WTC11 (cell line): ENCODE measurements at regions not wholly inside any gene's neighbourhood (a gene's known extent, or its start where the extent isn't known, plus 50 kb on each side); places are given as distances from the start of the nearest gene placed in this dataset.
A peak's percentile ranks its signal among the peaks of the same experiment; 100 is the strongest.

Experiments
- ATAC-seq: fragments of 200-7000 bp; cut with Tn5 transposase; 2 replicates; pipeline ENCODE4 v1.10.0; 2021; ENCODE audit warnings: mild to moderate bottlenecking, moderate library complexity
- CTCF ChIA-PET: fragments of 300-600 bp; sonication (Branson Sonifier 250); formaldehyde crosslinking; loops from one replicate; lab custom pipeline; 2021; ENCODE audit warnings: antibody characterized with exemption; lab: Charles Lee
- POLR2A ChIA-PET: fragments of 350-600 bp; sonication (Branson Sonifier 250); formaldehyde crosslinking; loops from one replicate; lab custom pipeline; 2021; ENCODE audit warnings: antibody characterized with exemption; lab: Charles Lee
- DNase-seq: peaks from one replicate; pipeline ENCODE4 v3.0.0; 2021; ENCODE audit warnings: low spot score
- H3K27ac Mint-ChIP-seq: 2 replicates; pipeline ENCODE4 v1.8.0; 2021; ENCODE audit warnings: mixed read lengths
- H3K27me3 Mint-ChIP-seq: 2 replicates; pipeline ENCODE4 v1.8.0; 2021; ENCODE audit warnings: low read depth, mild to moderate bottlenecking, moderate library complexity, mixed read lengths
- H3K36me3 Mint-ChIP-seq: 2 replicates; pipeline ENCODE4 v1.8.0; 2021; ENCODE audit warnings: mixed read lengths
- H3K4me1 Mint-ChIP-seq: 2 replicates; pipeline ENCODE4 v1.8.0; 2022; ENCODE audit warnings: mixed read lengths
- H3K4me3 Mint-ChIP-seq: 2 replicates; pipeline ENCODE4 v1.8.0; 2021; ENCODE audit warnings: mild to moderate bottlenecking, moderate library complexity, mixed read lengths
- H3K9me3 Mint-ChIP-seq: 2 replicates; pipeline ENCODE4 v1.8.0; 2021; ENCODE audit warnings: mixed read lengths
- ELF4 ChIP-seq: sonication (generic); formaldehyde crosslinking; IDR thresholded peaks from 2 replicates; pipeline ENCODE4 v1.8.1; 2022; ENCODE audit warnings: low read depth, mild to moderate bottlenecking, moderate library complexity, missing genetic modification reagents
- ESRRA ChIP-seq: sonication (generic); formaldehyde crosslinking; IDR thresholded peaks from 2 replicates; pipeline ENCODE4 v1.8.1; 2022; ENCODE audit warnings: mild to moderate bottlenecking, missing genetic modification reagents, borderline replicate concordance
- HMGA2 ChIP-seq: fragments of 250-450 bp; sonication (Bioruptor Pico); IDR thresholded peaks from 2 replicates; pipeline ENCODE4 v1.4.0; 2021; ENCODE audit warnings: mild to moderate bottlenecking, moderate library complexity
- KAT7 ChIP-seq: sonication (generic); formaldehyde crosslinking; IDR thresholded peaks from 2 replicates; pipeline ENCODE4 v1.8.1; 2023; ENCODE audit warnings: missing genetic modification reagents, mild to moderate bottlenecking, borderline replicate concordance
- RELA ChIP-seq: sonication (generic); formaldehyde crosslinking; IDR thresholded peaks from 2 replicates; pipeline ENCODE4 v1.8.1; 2022; ENCODE audit warnings: missing genetic modification reagents, mild to moderate bottlenecking, borderline replicate concordance
- RORB ChIP-seq: fragments of 250-450 bp; sonication (Bioruptor Pico); IDR thresholded peaks from 2 replicates; pipeline ENCODE4 v1.9.0; 2021; ENCODE audit warnings: mild to moderate bottlenecking
- TCF7 ChIP-seq: sonication (generic); formaldehyde crosslinking; IDR thresholded peaks from 2 replicates; pipeline ENCODE4 v1.8.0; 2022; ENCODE audit warnings: mild to moderate bottlenecking, low read depth, missing genetic modification reagents, moderate library complexity
- TEAD1 ChIP-seq: sonication (generic); formaldehyde crosslinking; IDR thresholded peaks from 2 replicates; pipeline ENCODE4 v1.8.0; 2022; ENCODE audit warnings: mild to moderate bottlenecking, missing genetic modification reagents
- TP53 ChIP-seq: sonication (generic); formaldehyde crosslinking; IDR thresholded peaks from 2 replicates; pipeline ENCODE4 v1.8.1; 2023; ENCODE audit warnings: mild to moderate bottlenecking, missing genetic modification reagents
- TF ChIP-seq, protein P1 (sequence below): sonication (generic); formaldehyde crosslinking; conservative IDR thresholded peaks from 2 replicates; pipeline ENCODE4 v1.8.1; 2022; ENCODE audit warnings: mild to moderate bottlenecking, missing genetic modification reagents
- TF ChIP-seq, protein P2 (sequence below): fragments of 200-600 bp; IDR thresholded peaks from 2 replicates; pipeline ENCODE4 v1.8.0; 2022; ENCODE audit warnings: antibody characterized with exemption
- TF ChIP-seq, protein P3 (sequence below): fragments of 250-450 bp; sonication (Bioruptor Pico); IDR thresholded peaks from 2 replicates; pipeline ENCODE4 v1.9.0; 2021; ENCODE audit warnings: mild to moderate bottlenecking, borderline replicate concordance
- TF ChIP-seq, protein P4 (sequence below): fragments of 250-450 bp; sonication (Bioruptor Pico); IDR thresholded peaks from 2 replicates; pipeline ENCODE4 v1.9.0; 2021; ENCODE audit warnings: mild to moderate bottlenecking

DNA sequence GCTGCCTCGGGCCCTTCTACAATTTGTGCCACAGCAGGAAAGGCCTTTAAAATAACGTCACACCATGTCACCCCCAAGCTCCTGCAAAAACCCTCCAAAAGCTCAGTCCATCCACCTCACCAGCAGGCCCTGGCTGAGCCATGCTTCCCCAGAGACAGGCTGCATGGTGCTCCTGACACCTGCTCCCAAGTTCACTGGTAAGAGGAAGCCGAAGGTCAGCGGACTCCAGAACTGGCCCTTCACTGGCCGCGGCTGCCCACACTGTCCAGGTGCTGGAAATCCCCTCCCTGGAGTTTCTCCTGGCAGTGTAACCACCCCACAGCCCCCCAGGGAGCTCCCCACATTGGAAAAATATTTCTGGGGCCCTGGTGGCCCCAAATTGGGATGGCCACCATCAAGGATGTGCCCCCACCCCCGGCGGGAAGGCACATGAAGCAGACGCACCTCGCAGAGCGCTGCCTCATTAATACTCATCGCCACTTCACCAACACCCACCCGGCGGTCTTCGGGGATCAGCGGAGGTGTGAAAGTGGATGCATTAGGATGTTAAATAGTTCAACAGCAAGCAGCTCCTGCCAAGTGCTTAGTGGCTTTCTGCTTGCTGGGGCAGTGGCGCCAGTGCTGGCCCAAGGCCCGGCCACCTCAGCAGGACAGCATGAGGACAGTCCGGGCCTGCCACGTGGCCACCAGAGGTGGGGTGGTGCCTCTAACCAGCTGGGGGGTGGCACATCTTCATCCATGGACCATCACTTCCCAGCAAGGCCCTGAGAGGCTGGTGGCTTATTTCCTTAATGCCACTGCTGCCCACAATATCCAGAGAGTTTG, 146.1 kb upstream of the IQSEC1 start:
- no peaks in the 10 kb centered on the region for H3K9me3 Mint-ChIP-seq
- CTCF ChIA-PET = interaction anchor here (0.8 kb wide), 1 partner anchor 10 kb away, joined by 3 read pairs; no protein-coding TSS in a partner anchor
- H3K27ac Mint-ChIP-seq = no peak overlapping the region

DNA sequence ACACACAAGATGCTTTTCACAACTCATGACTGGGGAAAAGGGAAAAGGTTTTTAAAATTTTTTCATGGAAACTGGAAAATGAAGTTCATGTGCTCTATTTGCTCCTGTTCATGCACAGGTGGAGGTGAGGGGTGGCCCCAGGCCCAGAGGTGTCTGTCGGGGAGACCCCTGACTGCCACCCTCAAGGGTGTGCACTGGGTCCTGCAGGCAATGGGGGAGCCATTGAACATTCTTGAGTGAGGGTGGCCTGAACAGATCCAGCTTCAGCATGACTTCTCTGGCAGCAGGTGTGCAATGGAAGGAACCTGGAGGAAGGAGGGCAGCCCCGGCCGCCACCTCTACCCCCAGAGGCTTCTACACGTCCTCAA, 145.3 kb upstream of the IQSEC1 start:
- ATAC-seq (no peak), DNase-seq (no peak)
- Mint-ChIP-seq H3K27ac (peak overlapping the region; percentile 15), H3K27me3 (no peaks in the 10 kb centered on the region), H3K4me1 (peaks cover 13% of the 10 kb centered on the region; the same call in 1 of the 2 replicates), H3K9me3 (no peaks in the 10 kb centered on the region)
- POLR2A ChIA-PET = no interaction called here
- TF ChIP-seq, protein P1, sequence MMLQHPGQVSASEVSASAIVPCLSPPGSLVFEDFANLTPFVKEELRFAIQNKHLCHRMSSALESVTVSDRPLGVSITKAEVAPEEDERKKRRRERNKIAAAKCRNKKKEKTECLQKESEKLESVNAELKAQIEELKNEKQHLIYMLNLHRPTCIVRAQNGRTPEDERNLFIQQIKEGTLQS = no peak
- no peak for TF ChIP-seq TP53 (CRISPR knock-in tag)
- no peak for TF ChIP-seq KAT7 (CRISPR knock-in tag)
- no peak for TF ChIP-seq RELA (CRISPR knock-in tag)
- TF ChIP-seq, protein P2, sequence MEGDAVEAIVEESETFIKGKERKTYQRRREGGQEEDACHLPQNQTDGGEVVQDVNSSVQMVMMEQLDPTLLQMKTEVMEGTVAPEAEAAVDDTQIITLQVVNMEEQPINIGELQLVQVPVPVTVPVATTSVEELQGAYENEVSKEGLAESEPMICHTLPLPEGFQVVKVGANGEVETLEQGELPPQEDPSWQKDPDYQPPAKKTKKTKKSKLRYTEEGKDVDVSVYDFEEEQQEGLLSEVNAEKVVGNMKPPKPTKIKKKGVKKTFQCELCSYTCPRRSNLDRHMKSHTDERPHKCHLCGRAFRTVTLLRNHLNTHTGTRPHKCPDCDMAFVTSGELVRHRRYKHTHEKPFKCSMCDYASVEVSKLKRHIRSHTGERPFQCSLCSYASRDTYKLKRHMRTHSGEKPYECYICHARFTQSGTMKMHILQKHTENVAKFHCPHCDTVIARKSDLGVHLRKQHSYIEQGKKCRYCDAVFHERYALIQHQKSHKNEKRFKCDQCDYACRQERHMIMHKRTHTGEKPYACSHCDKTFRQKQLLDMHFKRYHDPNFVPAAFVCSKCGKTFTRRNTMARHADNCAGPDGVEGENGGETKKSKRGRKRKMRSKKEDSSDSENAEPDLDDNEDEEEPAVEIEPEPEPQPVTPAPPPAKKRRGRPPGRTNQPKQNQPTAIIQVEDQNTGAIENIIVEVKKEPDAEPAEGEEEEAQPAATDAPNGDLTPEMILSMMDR = no peak
- no peak for TF ChIP-seq RORB (CRISPR knock-in tag)
- TF ChIP-seq, all 79 proteins: peak for 0
- no peak overlapping the region for H3K4me3 Mint-ChIP-seq
- CTCF ChIA-PET = interaction anchor here (1.0 to 1.4 kb wide), 2 partner anchors 11 to 73 kb away, joined by 3 to 5 read pairs; no protein-coding TSS in a partner anchor
- no peaks in the 10 kb centered on the region for H3K36me3 Mint-ChIP-seq

More for the DNA sequence above, 146.1 kb upstream of the IQSEC1 start:
- Mint-ChIP-seq H3K36me3 (no peaks in the 10 kb centered on the region), H3K27me3 (no peaks in the 10 kb centered on the region), H3K4me1 (peaks cover 13% of the 10 kb centered on the region; the same call in 1 of the 2 replicates), H3K4me3 (no peak overlapping the region)
- POLR2A ChIA-PET = no interaction called here
- ATAC-seq (no peak), DNase-seq (no peak)
- no peak for TF ChIP-seq ELF4
- TF ChIP-seq, protein P3, sequence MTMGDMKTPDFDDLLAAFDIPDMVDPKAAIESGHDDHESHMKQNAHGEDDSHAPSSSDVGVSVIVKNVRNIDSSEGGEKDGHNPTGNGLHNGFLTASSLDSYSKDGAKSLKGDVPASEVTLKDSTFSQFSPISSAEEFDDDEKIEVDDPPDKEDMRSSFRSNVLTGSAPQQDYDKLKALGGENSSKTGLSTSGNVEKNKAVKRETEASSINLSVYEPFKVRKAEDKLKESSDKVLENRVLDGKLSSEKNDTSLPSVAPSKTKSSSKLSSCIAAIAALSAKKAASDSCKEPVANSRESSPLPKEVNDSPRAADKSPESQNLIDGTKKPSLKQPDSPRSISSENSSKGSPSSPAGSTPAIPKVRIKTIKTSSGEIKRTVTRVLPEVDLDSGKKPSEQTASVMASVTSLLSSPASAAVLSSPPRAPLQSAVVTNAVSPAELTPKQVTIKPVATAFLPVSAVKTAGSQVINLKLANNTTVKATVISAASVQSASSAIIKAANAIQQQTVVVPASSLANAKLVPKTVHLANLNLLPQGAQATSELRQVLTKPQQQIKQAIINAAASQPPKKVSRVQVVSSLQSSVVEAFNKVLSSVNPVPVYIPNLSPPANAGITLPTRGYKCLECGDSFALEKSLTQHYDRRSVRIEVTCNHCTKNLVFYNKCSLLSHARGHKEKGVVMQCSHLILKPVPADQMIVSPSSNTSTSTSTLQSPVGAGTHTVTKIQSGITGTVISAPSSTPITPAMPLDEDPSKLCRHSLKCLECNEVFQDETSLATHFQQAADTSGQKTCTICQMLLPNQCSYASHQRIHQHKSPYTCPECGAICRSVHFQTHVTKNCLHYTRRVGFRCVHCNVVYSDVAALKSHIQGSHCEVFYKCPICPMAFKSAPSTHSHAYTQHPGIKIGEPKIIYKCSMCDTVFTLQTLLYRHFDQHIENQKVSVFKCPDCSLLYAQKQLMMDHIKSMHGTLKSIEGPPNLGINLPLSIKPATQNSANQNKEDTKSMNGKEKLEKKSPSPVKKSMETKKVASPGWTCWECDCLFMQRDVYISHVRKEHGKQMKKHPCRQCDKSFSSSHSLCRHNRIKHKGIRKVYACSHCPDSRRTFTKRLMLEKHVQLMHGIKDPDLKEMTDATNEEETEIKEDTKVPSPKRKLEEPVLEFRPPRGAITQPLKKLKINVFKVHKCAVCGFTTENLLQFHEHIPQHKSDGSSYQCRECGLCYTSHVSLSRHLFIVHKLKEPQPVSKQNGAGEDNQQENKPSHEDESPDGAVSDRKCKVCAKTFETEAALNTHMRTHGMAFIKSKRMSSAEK (CRISPR knock-in tag) = no peak

DNA sequence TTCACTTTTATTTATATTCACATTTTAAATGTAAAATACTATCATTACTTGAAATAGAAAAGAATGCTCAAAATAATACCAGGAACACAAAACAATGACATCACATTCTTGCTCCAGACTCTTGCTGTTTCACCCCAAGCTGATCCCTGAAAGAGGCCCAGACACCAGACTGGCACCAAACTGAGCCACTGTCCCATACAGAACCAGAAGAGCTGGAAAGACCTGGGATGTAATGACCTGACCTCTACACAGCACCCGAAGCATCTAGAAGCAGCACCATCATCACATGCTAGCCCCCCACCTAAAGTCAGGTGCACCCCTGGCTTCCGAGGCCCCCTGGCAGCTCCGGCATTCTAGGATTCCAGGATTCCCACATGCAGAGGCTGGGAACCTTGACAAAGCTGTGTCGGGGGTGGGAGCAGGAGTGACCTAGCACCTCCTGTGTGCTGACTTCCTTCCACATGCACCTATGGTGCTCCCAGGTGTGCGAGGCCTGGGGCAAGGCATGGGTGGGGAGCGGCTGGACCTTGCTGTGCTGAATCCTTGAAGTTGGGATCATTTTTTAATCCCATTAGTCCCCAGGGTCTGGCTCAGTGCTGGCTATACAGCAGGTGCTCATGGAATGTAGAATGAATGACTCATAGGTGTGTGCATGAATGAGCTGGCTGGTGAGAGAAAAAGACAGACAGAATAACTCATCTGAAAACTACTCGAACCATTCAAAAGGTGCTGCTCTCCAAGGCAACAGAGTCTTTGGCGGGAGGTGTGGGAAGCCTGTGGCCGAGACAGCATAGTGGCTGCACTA, 144.7 kb upstream of the IQSEC1 start:
- ATAC-seq (no peak), DNase-seq (no peak)
- H3K27ac Mint-ChIP-seq = peak overlapping the region; percentile 15
- CTCF ChIA-PET = interaction anchor here (1.0 to 1.4 kb wide), 2 partner anchors 12 to 72 kb away, joined by 3 to 5 read pairs; no protein-coding TSS in a partner anchor
- peaks cover 13% of the 10 kb centered on the region; the same call in 1 of the 2 replicates for H3K4me1 Mint-ChIP-seq
- H3K36me3 Mint-ChIP-seq = no peaks in the 10 kb centered on the region
- H3K4me3 Mint-ChIP-seq = no peak overlapping the region
- no peaks in the 10 kb centered on the region for H3K9me3 Mint-ChIP-seq
- POLR2A ChIA-PET = no interaction called here
- no peaks in the 10 kb centered on the region for H3K27me3 Mint-ChIP-seq
- TF ChIP-seq HMGA2 (CRISPR knock-in tag) (no peak), TEAD1 (no peak), ESRRA (no peak), TCF7 (CRISPR knock-in tag) (no peak)
- TF ChIP-seq, protein P4, sequence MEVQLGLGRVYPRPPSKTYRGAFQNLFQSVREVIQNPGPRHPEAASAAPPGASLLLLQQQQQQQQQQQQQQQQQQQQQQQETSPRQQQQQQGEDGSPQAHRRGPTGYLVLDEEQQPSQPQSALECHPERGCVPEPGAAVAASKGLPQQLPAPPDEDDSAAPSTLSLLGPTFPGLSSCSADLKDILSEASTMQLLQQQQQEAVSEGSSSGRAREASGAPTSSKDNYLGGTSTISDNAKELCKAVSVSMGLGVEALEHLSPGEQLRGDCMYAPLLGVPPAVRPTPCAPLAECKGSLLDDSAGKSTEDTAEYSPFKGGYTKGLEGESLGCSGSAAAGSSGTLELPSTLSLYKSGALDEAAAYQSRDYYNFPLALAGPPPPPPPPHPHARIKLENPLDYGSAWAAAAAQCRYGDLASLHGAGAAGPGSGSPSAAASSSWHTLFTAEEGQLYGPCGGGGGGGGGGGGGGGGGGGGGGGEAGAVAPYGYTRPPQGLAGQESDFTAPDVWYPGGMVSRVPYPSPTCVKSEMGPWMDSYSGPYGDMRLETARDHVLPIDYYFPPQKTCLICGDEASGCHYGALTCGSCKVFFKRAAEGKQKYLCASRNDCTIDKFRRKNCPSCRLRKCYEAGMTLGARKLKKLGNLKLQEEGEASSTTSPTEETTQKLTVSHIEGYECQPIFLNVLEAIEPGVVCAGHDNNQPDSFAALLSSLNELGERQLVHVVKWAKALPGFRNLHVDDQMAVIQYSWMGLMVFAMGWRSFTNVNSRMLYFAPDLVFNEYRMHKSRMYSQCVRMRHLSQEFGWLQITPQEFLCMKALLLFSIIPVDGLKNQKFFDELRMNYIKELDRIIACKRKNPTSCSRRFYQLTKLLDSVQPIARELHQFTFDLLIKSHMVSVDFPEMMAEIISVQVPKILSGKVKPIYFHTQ (CRISPR knock-in tag) = no peak
- TF ChIP-seq, protein P3 (CRISPR knock-in tag) = no peak
